ENCODE measurements at regions not wholly inside any gene's neighbourhood (a gene's known extent, or its start where the extent isn't known, plus 50 kb on each side); places are given as distances from the start of the nearest gene placed in this dataset.

- TF ChIP-seq CTCF (tag by site-specific recombination; IDR thresholded peaks at IDR 0.05) = no peak
- no peak for TF ChIP-seq RBAK (tag by site-specific recombination; IDR thresholded peaks at IDR 0.05)
- TF ChIP-seq ZXDB (tag by site-specific recombination; IDR thresholded peaks at IDR 0.05) = no peak
- TF ChIP-seq ZNF292 (tag by site-specific recombination; IDR thresholded peaks at IDR 0.05; ENCODE audit: borderline replicate concordance, low read depth) = no peak
- no peak for TF ChIP-seq MYNN (tag by site-specific recombination; IDR thresholded peaks at IDR 0.05; ENCODE audit: borderline replicate concordance)
These were observed 481.2 kb upstream of the ZNF717 start for GRCh38 chr3:76266511-76266910.
